GM20000 (cell line): ENCODE measurements at regions not wholly inside any gene's neighbourhood (a gene's known extent, or its start where the extent isn't known, plus 50 kb on each side); places are given as distances from the start of the nearest gene placed in this dataset.

Experiments
- DNase-seq: peaks from one replicate; pipeline ENCODE4 v3.0.0; 2012; ENCODE audit warnings: low spot score
- TF ChIP-seq, protein P1 (sequence below): IDR thresholded peaks from 2 replicates; pipeline ENCODE4 v1.5.1; 2012; ENCODE audit warnings: mild to moderate bottlenecking, control low read depth; ENCODE audit errors: extremely low read depth, missing control alignments

DNA sequence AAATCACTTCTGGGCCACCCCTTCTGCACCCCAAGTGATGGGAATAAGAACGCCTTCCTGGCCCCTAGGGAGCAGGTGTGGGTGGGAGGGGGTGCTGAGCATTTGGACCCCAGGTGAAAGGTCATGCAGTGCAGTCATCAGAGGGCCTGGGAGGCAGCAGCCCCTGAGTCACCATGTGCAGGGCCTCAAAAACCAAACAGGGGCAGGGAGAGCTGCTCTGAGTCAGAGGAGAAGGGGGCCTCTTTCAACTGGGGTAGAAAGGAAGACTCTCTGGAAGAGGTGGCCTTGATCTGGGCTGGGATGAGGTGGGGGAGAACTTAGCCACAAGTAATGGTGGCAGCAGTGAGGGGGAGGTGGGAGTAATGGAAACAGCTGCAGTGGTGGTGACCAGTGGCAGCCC lies 164.3 kb downstream of the BUB3 start:
- no peak for DNase-seq
- TF ChIP-seq, protein P1, sequence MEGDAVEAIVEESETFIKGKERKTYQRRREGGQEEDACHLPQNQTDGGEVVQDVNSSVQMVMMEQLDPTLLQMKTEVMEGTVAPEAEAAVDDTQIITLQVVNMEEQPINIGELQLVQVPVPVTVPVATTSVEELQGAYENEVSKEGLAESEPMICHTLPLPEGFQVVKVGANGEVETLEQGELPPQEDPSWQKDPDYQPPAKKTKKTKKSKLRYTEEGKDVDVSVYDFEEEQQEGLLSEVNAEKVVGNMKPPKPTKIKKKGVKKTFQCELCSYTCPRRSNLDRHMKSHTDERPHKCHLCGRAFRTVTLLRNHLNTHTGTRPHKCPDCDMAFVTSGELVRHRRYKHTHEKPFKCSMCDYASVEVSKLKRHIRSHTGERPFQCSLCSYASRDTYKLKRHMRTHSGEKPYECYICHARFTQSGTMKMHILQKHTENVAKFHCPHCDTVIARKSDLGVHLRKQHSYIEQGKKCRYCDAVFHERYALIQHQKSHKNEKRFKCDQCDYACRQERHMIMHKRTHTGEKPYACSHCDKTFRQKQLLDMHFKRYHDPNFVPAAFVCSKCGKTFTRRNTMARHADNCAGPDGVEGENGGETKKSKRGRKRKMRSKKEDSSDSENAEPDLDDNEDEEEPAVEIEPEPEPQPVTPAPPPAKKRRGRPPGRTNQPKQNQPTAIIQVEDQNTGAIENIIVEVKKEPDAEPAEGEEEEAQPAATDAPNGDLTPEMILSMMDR: no peak

DNA sequence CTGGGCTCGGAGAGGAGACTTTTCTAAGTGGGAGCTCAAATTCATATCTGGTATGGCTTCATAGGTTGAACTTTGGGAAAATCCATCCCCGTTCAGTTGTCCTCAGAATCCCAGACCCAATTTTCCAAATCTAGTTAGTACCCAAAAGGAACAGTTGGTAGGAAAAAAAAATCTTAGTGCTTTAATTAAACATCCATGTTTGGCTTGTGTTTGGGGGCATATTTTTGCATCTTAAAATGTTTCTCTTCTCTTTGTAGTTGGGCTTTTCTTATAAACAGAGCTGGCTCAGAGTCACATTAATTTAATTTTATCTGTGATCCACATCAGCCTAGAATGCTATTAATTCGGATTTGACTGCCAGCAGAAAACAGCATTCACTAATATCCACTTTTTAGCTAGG lies 165.9 kb downstream of the BUB3 start:
- DNase-seq: no peak
- TF ChIP-seq, protein P1: no peak

DNA sequence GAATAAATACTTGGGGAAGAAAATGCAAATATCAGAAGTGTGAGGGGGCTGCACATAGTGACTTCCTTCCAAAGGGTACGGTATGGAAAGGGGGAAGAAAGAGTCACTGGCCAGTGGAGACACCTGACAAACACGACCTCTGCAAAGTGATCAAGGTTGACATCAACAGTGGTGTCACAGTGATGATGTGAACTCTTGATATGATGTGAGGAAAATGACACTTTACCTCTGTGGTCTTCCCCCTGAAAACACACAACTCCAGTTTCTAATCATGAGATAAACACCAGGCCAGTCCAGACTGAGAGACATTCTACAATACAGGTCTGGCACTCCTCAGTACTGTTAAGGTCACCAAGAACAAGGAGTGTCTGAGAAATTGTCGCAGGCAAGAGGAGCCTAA lies 169.7 kb downstream of the BUB3 start:
- DNase-seq: no peak
- TF ChIP-seq, protein P1: no peak

DNA sequence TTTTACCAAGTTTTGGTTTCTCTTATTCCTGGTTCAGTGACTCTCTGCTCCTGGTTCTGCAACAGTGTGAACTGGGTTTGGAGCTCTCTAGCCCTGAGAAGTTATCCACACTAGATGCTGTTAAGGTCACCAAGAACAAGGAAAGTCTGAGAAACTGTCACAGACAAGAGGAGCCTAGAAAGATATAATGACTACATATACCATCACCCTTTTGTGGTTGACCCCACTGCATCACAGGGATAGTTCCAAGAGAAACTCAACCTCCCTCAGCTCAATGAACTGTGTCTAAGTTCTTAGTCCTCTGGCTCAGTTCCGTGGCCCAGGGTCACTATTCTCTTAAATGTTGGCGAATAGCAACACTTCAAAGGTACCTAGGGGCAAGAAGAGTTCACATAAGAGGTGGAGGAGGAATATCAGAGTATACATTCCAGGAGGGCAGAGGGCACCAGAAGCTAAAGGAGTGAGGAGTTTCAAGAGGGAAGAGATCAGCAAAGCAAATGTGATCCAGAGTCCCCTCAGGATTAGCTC lies 171.5 kb downstream of the BUB3 start:
- no peak for DNase-seq
- TF ChIP-seq, protein P1: no peak

DNA sequence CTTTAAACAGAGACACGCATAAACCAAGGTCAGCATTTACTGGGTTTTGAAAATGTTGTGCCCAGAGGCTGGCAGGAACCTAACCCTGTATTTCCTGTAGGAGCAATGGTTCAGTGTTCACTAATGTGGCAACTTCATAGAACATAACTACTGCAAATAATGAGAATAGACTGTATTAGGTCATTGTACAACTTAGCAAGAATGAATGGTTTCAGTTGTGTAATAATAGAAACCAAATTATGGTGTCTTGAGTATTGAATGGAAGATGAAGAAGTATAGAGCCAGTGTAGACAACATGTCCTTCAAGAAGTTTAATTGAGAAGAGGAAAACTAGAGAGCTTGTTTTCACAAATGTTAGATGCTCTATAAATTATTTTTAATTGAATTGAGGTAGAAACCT lies 172.5 kb downstream of the BUB3 start:
- no peak for DNase-seq
- TF ChIP-seq, protein P1: no peak

DNA sequence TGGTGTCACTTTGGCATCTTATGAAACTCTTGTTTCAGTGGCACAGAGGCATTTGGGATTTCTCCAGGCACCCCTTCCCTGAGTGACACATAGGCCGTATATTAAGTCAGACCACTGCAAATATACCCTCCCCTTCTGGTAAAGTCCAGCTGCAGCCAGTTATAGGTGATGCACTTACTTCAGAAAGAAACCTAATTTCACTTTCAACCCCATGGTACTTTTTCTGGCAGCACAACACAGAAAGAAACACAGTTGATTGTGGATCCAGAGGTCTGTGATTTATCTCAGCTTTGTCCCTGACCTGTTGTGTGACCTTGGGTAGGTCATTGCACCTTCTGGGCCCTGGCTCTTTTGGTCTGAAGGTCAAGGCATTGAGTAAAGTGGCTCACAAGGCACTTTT lies 173.2 kb downstream of the BUB3 start:
- TF ChIP-seq, protein P1: no peak
- DNase-seq: peak; percentile 32

DNA sequence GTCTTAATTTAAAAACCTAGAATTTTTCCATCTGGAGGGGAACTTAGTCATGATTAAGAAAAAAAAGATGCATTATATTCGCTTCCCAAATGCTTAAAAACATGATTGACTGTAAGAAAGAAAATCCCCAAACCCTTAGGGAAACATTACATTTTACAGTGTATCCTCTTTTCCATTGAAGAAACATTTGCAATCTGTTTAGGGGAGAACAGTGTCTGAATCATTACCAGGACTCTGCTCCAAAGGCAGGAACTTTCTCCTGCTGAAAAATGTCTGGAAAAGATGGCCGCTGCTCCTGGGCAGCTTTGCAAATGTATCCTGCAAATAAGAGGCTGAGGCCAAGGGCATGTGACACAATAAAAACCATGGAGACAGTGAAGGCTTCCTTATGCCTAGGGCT lies 173.7 kb downstream of the BUB3 start:
- TF ChIP-seq, protein P1: no peak
- DNase-seq: no peak

DNA sequence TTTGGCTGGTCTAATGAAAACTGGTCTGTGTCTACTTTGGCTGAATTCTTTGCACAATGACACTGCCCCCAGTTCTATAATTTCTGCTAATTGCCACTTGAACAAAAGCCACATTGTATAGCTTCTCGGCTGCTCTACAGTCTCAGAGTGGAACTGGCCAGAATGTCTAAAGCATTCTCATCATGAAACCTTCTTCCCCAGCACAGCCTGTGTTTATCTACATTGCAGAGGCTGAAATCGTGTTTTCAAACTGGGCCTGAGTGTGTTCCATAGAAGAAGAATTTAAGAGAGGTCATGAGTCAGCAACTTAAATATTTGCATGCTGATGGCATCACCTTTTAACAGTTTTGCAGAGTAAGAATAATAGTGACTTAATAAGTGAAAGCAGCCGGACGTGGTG lies 177.2 kb downstream of the BUB3 start:
- TF ChIP-seq, protein P1: no peak
- DNase-seq: no peak
